HG02970 (cell line): ENCODE measurements at regions not wholly inside any gene's neighbourhood (a gene's known extent, or its start where the extent isn't known, plus 50 kb on each side); places are given as distances from the start of the nearest gene placed in this dataset.
A peak's percentile ranks its signal among the peaks of the same experiment; 100 is the strongest.
"Not testable (repeated sequence)": the region's sequence is repeated elsewhere in the genome, so short reads cannot be mapped to it uniquely, and the experiment has no call there.

Source experiments
- ATAC-seq: cut with Tn5 transposase; IDR thresholded peaks from one replicate; pipeline ENCODE4 v1.9.1; 2021; ENCODE audit warnings: mild to moderate bottlenecking, moderate library complexity, moderate number of reproducible peaks; ENCODE audit not compliant: unreplicated experiment, low FRiP score

DNA sequence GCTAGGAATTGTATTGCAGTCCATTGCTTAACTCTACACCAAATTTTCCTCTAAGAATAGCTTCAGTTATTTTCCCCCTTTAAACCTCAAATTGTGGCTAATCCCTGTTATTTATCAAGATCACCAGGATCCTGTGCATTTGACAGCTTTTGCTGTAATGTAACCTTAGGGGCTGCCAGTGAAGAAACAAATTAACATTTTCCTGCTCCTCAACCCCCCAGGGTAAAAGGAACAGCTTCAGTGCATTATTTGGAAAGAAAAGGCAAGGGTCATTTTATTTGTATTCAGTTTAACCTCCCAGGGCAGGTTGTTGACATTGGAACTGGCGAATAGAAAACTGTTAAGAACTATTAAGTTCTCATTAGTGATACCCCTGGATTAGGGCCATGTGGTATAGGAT lies 57.0 kb downstream of the PCDH20 start:
- ATAC-seq, result no peak

DNA sequence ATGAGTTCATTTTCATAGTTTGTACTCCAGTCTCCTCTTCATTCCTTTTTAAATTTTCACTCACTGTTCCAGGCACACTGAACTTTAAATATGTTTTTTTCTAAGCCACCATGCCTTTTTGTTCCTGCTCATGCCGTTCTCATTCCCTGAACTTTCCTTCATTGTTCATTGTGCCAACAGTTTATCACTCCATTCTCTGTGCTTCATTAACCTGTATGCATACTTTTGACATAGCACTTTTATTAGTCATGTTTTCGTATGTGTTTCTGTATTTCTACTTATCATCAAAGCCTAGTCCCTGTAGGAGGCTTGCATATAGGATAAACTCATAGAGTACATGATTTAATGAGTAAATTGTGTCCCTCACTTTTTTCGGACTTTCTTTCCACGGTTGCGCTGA lies 65.3 kb downstream of the PCDH20 start:
- ATAC-seq, result no peak

DNA sequence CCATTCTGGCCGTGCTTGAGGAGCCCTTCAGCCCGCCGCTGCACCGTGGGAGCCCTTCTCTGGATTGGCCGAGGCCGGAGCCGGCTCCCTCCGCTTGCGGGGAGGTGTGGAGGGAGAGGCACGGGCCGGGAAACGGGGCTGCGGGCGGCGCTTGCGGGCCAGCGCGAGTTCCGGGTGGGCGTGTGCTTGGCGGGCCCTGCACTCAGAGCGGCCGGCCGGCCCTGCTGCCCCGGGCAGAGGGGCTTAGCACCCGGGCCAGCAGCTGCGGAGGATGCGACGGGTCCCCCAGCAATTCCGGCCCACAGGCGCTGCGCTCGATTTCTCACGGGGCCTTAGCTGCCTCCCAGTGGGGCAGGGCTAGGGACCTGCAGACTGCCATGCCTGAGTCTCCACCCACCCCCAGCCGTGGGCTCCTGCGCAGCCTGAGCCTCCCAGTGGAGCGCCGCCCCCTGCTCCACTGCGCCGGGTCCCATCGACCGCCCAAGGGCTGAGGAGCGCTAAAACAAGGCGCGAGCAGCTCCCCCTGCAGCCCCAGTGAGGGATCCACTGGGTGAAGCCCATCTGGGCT lies 76.5 kb downstream of the PCDH20 start:
- no peak for ATAC-seq

DNA sequence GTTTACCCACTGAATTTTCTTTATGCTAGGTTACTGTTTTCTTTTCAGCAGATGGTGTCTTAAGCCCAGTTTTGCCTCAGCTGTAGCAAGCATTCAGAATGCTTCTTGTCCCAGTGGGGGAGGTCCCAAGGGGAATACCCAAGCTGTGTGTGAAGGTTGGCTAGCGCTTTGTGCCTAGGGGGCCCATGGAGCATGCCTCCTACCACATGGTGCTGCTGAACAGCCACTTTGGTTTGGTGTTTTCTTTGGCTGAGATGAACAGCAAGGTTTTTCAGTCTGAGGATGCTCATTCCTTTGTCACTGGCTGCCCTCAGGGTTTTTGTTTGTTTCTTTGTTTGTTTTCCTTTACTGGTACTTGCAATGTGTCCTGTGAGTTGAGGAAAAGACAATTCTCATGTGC lies 99.0 kb downstream of the PCDH20 start:
- no peak for ATAC-seq

DNA sequence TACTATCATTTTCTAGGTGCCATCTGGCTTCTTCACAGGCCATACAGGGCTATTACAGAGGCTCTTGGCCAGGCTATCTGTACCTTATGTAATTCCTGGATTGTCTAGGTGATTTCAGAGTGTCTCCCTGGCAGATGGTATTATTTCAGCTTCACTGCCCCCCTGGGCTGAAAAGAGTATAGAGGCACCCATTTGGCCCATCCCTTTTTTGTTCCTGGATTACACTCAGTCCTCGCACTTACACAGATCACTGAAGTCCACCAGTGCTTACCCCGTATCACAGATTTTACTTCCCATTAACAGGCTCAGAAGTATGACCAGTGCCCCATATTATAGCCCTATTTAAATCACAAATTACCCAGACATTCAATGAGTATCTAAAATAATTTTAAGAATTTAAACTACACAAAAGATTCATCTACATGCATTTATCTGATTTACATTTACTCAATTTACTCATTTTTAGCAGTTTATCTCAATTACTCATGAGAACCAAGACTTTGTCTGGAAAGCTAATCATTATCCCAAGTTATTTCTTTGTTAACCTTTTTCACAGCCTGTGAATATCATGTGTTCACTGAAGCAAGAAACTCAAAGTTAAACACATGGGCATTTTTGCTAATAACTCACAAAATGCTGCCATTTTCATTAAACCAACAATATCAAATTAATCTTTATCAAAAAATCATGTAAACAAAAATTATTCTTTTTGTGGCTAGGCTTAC lies 121.0 kb downstream of the PCDH20 start:
- ATAC-seq, result no peak

DNA sequence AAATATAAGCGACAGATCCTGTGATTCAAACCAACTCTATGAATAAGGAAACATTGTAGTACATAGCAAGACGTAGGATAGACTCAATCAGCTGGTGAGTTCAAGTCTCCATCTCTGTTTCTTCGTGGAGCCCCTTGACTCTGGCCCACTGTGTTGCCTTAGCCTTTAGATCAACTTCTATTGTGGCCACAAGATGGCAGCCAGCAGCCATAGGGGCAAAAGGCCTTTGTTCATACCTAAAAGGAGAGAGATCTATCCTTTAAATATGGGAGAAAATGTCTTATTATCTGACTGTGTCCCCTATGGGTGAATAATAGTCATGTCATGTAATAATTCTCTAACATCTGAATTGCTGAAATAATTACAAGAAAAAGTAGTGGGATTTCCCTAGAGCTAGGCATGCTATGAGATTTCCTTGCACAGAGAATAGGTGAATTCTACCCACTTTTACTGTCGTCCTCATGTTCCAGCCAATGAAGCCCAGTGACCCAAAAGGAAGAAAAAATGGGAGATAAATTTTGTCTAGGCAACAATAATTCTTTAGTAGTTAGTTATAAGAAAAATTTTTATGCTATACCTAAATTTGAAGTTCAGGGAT lies 129.4 kb downstream of the PCDH20 start:
- ATAC-seq, result no peak

DNA sequence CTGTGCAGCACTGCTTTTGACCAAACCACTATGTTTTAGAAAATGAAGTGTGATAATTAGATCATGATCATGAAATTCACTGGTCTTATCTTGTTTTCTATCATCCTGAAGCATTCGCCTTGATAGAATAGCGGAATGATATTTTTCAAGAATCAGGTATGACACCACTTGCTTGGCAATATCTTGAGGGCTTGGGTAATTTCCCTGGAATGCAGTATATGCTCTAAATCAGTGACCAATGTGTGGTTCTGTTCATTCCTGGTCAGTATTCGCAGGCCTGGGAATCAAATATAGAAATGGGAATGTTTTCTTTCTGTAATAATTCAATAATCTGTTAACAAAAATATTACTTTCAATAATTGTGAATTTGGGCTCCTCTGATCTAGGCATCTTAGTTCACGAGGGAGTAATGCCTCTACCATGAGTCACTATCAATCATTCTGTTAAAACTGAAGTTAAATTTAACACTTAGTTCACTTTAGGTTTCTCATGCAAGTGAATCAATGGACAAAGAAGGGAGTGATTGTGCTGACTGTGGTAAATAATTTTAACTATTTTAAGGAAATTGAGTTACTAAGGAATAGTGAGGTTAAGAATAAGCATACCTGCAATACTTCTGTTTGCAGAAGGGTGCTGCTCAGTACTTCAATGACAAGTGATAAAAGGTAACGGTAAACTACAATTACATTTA lies 137.9 kb downstream of the PCDH20 start:
- ATAC-seq, result no peak

DNA sequence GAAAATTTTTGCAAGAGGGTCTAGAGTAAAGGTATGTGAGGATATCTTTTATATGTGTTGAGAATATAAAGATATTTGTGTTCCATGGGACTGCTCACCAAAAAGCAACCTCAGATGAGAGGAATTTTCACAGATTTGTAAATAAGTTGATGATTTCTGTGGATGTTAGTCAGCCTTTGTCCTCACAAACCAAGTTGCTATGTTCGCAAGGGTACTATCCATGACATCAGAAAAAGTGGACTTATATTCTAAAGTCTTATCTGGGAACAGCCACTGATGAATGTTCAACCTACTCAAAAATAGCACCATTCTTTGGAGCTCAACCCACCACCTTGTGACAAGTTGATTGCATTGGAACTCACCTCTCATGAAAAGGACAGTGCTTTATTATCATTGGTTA lies 138.6 kb downstream of the PCDH20 start:
- ATAC-seq, result no peak

DNA sequence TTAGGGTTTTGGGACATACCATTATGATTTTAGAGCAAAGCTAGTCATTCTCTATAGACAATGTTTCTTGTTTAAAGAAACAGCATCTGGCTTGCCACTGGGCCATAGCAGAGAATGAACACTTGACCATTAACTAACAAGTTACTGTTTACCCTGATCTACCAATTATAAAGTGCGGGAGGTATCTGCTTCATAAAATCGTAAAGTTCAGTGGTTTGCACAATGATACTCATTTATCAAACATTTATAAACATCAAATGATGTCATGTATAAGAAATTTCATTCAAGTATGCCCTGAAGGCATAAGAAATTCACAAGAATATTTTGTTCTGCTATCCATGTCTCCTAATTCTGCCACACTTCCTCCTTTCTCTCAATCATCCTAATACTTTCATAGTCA lies 139.2 kb downstream of the PCDH20 start:
- no peak for ATAC-seq

DNA sequence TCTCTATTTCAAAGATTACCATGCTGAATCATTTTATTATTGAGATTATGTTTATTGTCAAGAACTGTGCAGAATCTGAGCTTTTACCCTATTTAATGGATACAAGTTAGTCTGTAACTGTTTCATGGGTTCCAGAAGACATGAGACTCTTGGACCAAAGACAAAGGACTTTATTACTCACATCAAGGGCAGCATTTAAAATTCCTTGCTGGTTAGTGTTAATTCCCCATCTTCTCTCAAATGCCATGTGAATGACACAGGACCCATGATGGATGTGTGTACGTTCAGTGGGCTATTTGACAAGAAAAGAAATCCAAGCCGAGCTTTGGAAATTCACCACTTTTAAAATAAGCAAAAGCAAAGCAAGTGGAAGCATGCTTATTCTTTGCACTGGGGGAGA lies 139.9 kb downstream of the PCDH20 start:
- ATAC-seq, result no peak

DNA sequence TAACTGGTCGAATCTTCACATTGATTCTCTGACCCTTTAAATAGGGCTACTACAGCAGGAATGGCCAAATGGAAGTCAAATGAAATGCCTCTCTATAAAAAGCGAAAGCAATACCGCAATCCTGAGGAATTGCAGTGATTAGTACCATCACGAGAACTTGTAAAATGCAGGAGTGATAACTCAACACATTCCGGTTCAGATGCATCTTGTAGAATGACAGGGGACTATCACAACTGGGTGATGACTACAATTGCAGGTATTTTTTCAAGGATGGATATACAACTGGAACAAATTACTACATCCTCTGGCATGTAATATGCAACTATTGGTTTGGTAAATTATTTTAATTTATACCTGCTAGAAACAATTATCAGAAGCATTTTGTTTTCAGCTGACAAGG lies 140.4 kb downstream of the PCDH20 start:
- ATAC-seq, result no peak

DNA sequence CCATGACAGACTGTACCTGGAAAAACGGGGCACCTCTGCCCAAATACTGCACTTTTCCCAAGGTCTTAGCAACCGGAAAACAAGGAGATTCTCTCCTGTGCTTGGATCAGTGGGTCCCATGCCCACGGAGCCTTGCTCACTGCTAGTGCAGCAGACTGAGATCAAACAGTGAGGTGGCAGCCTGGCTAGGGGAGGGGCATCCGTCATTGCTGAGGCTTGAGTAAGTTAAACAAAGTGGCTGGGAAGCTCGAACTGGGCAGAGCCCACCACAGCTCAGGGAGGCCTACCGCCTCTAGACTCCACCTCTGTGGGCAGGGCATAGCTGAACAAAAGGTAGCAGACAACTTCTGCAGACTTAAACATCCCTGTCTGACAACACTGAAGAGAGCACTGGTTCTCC lies 148.8 kb downstream of the PCDH20 start:
- ATAC-seq, result not testable (repeated sequence)

DNA sequence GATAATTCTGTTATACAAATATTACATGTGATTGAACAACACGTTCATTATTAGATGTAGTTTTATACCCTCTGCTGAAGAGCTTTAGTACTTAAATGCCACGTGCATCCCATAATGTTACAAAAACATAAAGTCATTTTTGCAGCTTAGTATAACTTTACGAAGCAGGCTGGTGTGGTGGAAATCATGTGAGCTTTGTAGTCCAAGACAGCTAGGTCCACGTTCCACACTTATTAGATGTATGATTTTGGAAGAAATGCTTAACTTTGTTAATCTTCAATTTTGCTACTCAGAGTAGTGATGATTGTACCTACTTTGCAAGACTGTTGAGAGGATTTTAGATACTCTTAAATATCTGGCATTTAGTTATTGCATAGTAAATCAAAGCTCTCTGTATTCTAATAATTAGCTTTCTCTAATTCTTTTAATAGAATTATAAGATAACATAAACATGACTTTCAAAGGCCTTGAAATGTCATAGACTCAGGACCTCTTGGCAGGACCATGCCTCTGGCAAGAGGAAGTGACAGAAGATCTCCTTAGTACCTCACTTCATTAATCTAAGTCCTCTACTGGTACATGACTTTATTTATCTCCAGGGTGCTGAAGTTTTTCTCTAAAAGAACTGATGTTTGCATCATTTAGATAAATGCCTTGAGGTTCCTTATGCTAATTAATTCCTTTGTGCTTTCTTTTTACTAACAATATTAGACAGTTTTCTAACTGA lies 153.7 kb downstream of the PCDH20 start:
- ATAC-seq, result no peak

DNA sequence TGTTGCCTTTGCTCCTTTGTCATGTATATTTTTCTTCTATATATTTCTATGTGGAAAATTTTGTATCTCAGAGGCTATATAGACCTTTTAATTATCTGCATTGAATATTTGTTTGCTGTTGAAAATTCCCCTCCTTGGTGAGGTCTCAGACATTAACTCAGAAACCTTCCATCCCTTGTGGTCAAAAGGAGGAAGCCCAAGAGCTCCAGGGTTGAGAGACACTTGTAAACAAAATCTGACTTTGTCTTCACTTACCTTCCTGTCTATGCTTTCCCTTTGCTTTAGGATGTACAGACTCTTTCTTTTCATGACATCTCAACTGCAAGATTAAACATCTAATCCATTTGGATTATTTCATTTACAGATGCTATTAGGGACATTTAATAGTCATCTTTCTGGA lies 157.5 kb downstream of the PCDH20 start:
- ATAC-seq, result no peak

DNA sequence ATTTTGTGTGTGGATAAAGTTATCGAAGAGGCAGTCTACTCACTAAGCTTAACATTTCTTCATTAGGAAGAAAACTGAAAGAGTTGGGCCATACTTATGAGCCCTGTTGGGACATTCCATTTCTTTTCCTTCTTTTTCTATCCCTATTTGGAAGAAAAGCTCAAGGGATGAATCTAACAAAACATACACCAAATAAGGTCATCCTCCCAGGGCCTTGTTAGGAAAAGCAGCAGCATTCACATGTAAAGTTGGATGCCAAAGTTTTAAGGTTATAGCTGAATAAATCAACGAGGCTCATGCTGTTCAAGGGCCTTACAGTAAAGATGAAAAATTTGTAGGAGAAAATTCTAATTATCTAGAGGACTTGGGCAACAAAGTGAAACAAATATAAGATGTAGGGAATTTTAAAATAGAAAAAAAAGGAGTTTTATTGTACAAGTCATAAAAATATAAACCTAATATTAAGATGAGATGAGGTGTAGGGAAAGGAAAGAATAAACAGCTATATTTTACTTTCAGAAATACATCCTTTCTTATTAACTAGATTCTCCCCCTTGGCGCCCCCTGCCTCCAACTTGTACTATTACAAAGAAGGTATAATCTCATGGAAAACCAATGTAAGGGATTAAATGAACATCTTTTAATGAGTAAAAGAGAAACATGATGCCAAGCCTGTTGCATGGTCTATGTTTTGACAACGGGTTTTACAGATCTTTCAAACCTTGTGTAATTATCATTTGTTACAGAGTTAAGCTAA lies 160.4 kb downstream of the PCDH20 start:
- ATAC-seq, result no peak

DNA sequence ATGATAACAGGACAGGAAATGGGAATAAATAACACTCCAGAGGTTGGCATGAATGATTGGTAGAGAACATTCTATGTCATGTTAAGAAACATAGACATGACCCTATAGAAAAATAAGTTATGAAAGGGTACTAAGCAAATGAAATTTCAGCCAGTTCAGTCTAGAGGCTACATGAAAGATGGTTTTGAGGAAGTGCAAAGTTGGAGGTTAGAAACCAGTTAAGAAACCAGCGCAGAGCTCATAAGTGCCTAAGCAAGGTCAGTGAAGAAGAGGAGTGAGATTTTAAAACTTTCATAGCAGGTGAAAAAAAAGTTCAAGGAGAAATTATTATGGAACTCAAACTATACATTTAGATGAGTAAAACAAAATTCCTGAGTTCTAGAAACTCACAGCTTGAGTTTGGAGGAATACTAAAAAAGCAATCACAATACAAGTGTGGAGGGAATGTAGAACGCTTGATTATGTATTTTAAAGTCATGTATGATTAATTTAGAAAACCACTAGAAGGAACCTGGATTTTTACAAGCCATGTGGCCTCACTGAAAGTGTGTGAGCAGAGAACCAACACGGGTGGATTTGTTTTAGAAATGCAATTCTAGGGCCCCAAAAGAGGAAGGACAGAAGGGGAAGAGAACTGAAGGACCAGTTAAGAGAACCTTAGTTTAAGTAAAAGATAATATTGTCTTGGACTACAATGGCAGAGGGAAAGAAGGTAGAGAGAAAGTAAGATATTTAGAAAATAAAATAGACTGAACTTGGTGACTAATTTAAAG lies 162.4 kb downstream of the PCDH20 start:
- no peak for ATAC-seq

DNA sequence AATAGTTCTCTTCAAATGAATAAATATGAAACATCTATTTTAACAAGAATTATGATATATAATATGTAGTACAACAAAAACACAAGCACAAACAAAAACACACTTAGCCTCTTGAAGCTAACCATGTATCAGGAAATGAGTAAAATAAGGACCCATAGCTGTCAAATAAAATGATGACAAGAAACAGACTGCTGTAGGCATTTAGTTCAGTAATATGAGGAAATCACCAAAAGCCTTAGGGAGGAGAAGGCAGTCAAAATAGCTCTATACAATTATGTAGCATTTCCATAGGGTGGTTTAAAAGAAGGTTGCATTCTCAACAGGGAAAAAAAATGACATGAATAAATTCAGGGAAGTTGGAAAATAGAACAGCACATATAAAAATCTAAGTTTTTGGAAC lies 163.4 kb downstream of the PCDH20 start:
- ATAC-seq, result no peak

DNA sequence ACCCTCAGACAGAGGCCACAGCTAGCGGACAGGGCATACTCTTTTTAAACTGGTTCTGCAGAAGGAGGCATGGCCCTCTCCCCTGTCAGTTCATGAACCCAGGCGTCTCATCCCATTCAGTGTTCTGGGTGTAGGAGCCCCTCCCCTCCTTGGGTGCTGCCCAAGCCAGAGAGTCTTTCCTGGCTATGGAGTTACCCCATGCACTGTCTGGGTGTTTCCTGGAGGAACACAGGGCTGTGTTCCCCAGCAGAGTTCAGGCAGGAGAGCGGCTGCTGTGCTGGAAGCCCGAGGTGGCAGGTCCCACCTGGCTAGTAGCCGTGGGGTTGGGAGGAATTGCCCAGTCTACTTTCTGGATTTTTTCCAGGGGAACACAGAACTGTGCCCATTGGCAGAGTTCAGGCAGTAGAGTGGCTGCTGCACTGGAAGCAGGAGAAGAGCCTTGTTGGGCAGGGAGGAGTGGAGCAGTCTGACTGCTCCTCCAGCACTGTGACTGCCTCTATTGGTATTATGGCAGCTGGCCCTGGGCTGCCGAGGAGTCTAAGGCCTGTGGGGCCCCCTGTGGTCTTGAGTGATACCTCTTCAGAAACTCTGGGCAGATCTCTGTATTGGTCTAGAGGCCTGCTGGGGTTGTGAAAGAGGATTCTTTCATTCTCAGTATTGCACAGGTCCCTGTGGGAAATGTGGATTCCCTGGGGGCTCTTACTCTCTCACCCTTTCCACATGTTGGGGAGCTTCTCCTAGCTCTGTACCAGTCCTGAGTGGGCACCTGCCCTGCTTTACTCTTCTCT lies 168.3 kb downstream of the PCDH20 start:
- ATAC-seq, result peak; percentile 68

DNA sequence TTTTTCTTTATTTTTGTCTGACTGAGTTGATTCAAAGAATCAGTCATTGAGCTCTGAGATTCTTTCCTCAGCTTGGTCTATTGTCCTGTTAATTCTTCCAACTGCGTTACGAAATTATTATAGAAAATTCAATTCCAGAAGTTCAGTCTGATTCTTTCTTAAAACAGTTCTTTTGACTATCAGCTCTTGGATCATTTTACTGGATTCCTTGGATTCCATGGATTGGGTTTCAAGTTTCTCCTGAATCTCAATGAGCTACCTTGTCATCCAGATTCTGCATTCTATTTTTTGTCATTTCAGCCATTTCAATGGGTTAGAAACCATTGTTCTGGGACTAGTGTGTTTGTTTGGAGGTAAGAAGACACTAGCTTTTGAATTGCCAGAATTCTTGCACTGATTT lies 169.3 kb downstream of the PCDH20 start:
- ATAC-seq, result no peak
